HG03378 (cell line): ENCODE measurements at regions not wholly inside any gene's neighbourhood (a gene's known extent, or its start where the extent isn't known, plus 50 kb on each side); places are given as distances from the start of the nearest gene placed in this dataset.
A peak's percentile ranks its signal among the peaks of the same experiment; 100 is the strongest.

Experiments
- ATAC-seq: cut with Tn5 transposase; IDR thresholded peaks from one replicate; pipeline ENCODE4 v1.9.1; 2021; ENCODE audit warnings: mild to moderate bottlenecking, moderate library complexity; ENCODE audit not compliant: unreplicated experiment

DNA sequence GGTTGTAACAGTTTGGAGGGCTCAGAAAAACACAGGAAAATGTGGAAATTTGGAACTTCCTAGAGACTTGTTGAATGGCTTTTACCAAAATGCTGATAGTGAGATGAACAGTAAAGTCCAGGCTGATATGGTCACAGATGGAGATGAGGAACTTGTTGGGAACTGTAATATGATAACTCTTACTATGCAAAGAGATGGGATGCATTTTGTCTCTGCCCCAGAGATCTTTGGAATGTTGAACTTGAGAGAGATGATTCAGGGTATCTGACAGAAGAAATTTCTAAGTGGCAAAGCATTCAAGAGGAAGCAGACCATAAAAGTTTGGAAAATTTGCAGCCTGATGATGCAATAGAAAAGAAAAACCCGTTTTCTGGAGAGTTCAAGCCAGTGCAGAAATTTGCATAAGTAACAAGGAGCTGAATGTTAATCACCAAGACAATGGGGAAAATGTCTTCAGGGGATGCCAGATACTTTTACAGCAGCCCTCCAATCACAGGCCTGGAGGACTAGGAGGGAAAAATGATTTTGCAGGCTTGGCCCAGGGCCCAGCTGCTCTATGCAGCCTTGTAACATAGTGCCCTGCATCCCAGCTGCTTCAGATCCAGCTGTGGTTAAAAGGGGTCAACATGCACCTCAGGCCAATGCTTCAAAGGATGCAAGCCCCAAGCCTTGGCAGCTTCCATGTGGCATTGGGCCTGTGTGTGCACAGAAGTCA is 572.7 kb upstream of the ATP2B1 start:
- ATAC-seq, result no peak

GRCh38 chr12:90280564-90281058 is 572.0 kb upstream of the ATP2B1 start:
- peak; percentile 90 for ATAC-seq

- peak; percentile 32 for ATAC-seq
Measured at GRCh38 chr12:90280033-90280432, 571.4 kb upstream of the ATP2B1 start.

DNA sequence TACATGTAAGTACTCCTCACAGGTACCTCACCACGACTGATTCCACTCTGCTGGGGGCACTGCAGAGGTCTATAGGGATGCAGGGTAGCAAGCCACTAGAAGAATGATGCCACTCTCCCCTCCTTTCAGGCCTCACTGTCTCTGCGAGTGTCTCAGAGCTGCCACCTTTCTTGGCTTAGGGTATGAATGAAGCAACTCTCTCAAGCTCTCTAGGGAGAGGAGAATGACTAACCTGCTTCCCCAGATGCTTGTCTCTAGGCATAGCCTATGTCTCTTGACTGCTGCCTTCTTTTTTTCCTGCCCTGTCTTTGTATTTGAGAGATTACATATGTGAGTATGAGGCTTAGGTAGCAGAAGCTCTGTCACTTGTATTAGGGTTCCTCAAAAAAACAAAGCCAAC is 566.5 kb upstream of the ATP2B1 start:
- no peak for ATAC-seq

DNA sequence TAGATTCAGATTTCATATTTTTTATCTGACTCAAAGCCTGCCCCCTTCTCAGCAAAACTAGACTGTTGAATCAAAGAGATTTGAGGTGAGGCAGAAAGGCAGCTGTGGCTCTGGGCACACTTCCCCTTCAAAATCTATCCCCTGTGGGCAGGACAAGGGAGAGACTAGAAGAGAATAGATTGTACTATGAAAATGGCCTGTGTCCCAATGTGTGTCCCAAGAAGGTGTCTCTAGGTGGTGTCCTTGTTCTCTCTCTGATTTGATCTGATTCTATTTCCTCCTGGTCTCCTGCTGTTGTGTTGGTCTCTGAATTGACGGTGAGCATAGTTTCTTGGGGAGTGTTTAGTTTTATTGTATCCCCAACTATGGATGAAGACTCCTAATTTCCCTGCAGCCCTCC is 565.8 kb upstream of the ATP2B1 start:
- ATAC-seq, result peak; percentile 48

DNA sequence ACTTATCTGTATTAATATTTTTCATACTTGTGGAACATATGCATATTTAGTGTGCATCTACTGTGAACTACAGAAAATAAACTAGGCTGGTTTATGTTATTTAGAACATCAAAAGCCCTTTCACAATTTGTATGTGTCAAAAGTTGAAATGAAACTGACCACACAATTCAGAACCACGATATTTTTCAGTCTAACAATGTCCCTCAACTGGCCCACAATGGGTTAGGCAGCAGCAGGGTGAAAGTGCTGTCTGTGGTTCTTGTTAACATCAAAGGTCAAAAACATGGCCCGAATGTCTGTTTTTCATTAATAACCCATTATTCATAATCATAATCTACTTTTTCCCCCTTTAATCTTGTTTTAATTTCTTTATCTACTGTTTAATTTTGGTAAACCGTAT is 559.9 kb upstream of the ATP2B1 start:
- no peak for ATAC-seq

- ATAC-seq, result no peak
Measured at GRCh38 chr12:90262251-90262650, 553.6 kb upstream of the ATP2B1 start.

- ATAC-seq, result no peak
Measured at GRCh38 chr12:90261283-90261682, 552.6 kb upstream of the ATP2B1 start.

DNA sequence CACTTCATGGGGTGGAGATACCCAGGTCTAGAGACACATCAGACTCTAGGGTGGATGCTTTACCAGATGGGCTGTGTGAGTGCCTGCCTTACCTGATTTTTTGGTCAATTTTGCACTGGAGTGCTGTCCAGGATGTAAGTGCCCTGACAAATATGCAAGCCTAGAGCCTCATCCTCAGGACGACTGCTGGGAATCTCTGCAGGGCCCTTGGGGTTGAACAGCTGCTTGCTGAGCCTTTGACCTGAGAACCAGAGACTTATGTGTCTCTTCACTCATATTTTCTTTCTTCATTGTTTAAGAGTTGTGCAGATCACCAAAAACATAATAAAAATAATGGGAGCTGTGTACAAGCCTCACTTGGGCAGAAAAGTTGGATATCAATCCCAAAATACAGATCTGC is 551.5 kb upstream of the ATP2B1 start:
- ATAC-seq, result no peak

- ATAC-seq, result no peak
Measured at GRCh38 chr12:90257927-90258624, 549.4 kb upstream of the ATP2B1 start.

DNA sequence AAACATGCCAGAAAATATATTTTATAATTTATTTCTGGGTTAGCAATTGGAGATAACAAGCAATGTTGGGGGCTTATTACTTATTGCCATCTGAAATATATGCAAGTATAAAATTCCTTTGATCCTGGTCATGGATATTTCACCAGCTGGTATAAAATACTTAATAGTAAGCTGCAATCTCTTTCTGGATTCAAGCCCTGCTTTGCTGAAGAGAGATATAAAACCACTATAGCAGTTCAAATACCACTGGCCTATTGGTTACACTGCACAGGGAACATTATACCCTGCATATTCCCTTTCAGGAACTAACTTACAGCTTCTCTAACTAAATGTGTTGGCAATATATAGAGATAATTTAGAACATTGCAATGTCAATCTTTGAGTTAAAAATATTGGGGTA is 546.2 kb upstream of the ATP2B1 start:
- no peak for ATAC-seq

DNA sequence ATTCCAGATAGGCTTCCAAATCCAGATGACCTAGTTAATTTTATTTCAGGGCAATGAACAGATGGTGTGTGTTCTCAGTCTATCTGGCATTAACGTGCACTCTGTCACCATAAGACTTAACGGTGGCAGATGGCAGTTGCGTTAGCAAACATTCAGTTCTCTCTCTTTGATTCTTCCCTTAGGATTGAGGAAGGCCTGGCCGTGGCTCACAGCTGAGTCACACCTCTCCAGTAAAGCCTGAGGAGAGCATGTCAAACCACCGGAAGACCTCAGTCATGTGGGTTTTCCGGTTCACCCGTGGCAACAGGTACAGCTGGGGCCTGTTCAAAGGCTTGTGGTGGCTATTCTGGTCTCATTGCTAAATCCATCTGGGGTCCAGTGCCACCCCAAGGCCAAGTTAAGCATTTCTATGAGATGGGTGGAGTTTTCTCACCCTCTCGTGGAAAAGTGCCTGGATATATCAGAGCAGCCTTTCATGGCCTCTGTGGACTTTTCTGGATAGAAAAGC is 545.1 kb upstream of the ATP2B1 start:
- ATAC-seq, result peak; percentile 99

DNA sequence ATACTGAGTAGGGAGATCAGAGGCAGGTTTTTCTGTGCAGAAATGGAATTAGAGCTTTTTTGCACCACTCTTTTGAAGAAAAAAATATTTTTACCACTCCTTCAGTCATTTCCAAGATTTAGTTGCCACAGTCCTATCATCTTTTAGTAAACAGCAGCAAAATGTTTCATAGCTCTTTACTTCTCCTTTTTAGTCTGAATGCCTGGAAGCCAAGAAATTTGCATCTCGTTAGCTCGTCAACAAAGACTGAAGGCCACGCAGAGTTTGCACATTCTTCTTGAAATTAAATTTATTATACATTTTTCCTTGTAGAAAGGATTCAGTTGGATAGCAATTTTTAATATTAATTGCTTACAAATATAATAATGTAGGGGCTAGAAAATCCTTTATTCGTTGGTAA is 544.5 kb upstream of the ATP2B1 start:
- ATAC-seq, result no peak

- ATAC-seq, result peak; percentile 35
Measured at GRCh38 chr12:90250766-90251165, 542.1 kb upstream of the ATP2B1 start.

GRCh38 chr12:90250042-90250441 is 541.4 kb upstream of the ATP2B1 start:
- ATAC-seq, result no peak

GRCh38 chr12:90246688-90247087 is 538.0 kb upstream of the ATP2B1 start:
- ATAC-seq, result no peak

DNA sequence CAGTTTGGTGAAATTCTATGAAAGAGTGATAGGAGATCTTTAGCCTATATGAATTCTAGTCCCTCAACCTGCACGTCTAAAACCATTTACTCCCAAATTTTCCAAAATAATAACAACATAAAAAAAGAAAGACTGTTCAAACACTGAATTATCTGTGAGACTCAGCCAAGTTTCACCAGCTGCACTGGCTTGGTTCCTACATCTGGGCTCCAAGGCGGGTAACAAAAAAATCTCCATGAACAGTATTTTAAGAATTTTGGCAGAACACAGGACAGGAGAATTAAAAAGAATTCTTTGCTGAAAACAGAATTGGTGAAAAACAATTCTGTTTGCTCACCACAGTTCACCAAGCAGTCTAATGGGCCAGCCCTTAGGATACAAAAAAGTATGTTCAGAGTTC is 536.8 kb upstream of the ATP2B1 start:
- ATAC-seq, result no peak

GRCh38 chr12:90244232-90244631 is 535.6 kb upstream of the ATP2B1 start:
- no peak for ATAC-seq

DNA sequence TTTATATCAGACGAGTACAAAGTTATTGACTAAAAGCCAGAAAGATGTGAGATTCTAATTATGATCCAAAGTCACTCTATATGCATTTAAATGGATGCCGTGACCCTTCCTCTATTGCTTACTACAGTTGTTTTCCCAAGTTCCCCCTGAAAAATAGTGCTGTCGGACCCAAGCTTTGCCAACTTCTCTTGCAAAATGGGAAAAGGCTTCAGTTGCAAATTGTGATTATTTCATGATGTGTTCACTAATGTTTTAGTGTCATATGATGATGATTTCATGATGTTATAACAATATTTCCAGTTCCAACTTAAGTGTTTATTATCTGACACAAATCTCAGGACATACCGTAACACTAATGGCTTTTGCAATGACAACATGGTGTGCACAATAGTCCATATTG is 534.6 kb upstream of the ATP2B1 start:
- no peak for ATAC-seq

GRCh38 chr12:90239732-90240260 is 531.2 kb upstream of the ATP2B1 start:
- no peak for ATAC-seq

GRCh38 chr12:90238663-90239271 is 530.1 kb upstream of the ATP2B1 start:
- ATAC-seq, result no peak

GRCh38 chr12:90237841-90238240 is 529.2 kb upstream of the ATP2B1 start:
- no peak for ATAC-seq
